TTC549 (cell line): ENCODE measurements at regions not wholly inside any gene's neighbourhood (a gene's known extent, or its start where the extent isn't known, plus 50 kb on each side); places are given as distances from the start of the nearest gene placed in this dataset.
"Not testable (repeated sequence)": the region's sequence is repeated elsewhere in the genome, so short reads cannot be mapped to it uniquely, and the experiment has no call there.

Experiments
- FAIRE-seq: peaks from 2 replicates; lab custom pipeline; 2012; peaks lifted over from hg19 to GRCh38; lab: Jason Lieb, UNC

GRCh38 chr3:110815008-110815583 lies 256.5 kb upstream of the NECTIN3 start:
- FAIRE-seq = no peak

GRCh38 chr3:110816008-110816407 lies 255.6 kb upstream of the NECTIN3 start:
- no peak for FAIRE-seq

GRCh38 chr3:110821586-110821985 lies 250.0 kb upstream of the NECTIN3 start:
- FAIRE-seq = no peak

DNA sequence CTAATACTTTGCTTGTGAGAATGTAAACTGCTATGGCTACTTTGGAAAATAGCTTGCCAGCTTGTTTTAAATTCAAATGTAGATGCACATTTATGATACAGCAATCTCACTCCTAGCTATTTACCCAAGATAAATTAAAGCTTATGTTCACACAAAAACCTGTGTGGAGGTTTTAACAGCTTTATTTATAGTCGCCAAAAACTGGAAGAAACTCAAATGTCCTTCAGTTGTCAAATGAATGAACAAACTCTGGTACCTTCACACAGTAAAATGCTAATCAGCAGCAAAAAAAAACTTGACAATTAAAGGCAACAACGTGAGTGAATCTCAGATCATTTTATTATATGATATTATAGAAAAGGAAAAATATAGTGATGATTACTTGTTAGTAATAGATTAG lies 248.6 kb upstream of the NECTIN3 start:
- no peak for FAIRE-seq

DNA sequence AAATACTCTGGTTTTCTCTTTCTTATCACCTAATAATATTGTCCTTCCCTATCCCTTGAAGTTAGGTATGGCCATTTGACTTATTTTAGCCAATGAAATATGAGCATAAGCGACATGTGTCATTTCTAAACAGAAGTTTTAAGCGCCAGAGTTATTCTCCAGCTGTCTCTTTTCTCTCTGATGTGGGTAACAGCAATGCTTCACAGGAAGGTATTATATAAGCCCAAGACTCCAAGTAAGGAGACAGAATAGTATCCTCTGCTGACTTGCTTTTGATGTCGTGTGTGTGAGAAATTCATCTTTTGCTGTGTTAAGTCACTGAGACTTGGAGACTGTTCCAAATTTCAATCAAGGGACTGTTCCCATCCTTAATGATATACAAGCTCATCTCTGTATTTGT lies 224.6 kb upstream of the NECTIN3 start:
- no peak for FAIRE-seq

GRCh38 chr3:110849064-110849463 lies 222.6 kb upstream of the NECTIN3 start:
- no peak for FAIRE-seq

- no peak for FAIRE-seq
Measured at GRCh38 chr3:110851736-110852135, 219.9 kb upstream of the NECTIN3 start.

- FAIRE-seq = no peak
Measured at GRCh38 chr3:110855207-110855606, 216.4 kb upstream of the NECTIN3 start.

GRCh38 chr3:110856916-110857315 lies 214.7 kb upstream of the NECTIN3 start:
- no peak for FAIRE-seq

DNA sequence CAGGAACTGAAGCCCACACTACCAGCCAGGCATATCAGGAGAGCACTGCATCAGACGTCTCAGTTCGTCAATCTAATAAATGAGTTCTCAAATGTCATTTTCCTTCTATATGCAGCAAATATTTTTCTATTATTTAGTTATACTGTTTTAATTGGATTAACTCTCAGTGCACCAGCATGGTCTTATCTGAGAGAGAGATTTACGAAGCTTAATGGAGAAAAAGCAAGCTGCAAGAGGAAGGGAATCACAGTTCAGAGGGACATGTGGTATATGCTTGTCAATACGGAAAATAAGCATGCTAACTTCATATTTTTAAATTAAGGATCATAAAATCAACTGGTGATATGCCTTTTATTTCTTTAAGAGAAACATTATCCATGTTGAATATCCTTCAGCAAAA lies 213.1 kb upstream of the NECTIN3 start:
- FAIRE-seq = no peak

DNA sequence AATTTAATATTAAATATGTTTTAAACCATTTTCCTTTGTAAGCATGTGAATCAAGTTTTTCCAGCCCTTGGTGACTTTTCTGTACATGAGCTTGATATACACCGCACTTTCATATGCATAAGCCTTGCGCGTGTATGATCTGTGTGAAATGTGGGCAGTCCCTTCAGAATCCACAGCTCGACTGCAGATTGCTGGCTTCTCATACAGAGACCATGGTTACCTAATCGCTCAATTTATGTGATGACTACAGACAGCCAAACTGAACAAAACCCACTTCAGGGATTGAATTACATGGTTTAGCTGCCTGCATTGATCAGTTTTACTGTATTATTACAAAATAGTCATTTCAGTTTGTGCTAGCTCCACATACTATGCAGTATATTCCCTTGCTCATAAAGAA lies 212.3 kb upstream of the NECTIN3 start:
- FAIRE-seq = no peak

GRCh38 chr3:110859993-110860392 lies 211.6 kb upstream of the NECTIN3 start:
- no peak for FAIRE-seq

DNA sequence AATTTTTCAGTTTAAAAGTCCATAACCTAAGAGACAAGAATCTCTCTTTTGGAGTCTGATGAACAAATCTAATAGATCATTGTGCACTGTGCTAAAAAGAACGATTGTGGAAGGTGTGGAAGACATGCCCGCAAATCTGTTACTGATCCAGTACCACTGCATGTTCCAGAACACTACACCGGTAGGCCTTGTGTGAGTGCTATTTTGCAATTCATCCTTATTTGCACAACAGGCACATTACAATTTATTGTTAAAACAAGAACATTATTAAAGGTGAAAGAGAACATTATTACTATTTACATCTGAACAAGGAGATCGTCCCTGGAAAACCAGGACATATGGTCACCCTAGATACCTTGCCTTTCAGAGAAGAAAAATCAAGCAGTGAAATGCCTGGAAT lies 205.7 kb upstream of the NECTIN3 start:
- FAIRE-seq = no peak

GRCh38 chr3:110868106-110868505 lies 203.5 kb upstream of the NECTIN3 start:
- no peak for FAIRE-seq

DNA sequence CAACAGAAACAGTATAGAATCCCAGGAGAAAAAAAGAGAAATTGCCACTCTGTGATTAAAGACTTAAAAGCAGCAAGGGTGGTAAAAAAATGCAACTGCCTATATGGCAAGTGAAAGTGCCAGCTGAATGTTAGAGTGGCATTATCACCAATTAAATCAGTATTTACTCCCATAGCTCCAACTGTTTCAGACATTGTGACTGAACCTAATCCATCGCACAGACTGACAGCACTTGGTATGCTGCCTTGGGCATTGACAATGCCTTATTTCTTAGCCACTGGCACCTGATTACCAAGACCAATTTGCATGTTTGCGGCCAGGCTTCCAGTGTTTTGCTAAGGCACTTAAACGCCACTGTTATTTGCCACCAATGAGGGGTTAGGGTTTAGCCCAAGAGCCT lies 201.9 kb upstream of the NECTIN3 start:
- FAIRE-seq = no peak

DNA sequence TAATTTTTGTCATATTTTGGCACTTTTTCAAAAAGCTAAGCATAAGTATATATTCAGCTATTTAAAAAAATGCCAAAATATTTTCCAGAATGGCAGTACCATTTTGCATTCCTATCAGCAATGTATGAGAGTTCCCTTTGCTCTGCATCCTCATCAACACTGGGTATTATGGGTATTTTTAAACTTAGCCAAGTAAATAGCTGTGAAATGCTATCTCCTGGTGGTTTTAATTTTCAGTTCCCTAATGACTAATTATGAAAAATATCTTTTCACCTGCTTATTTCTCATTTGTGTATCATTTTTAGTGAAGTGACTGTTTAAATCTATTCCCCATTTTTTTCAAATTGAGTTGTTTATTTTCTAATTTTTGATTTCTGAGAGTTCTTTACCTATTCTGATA lies 199.7 kb upstream of the NECTIN3 start:
- FAIRE-seq = no peak

- FAIRE-seq = no peak
Measured at GRCh38 chr3:110878692-110879091, 192.9 kb upstream of the NECTIN3 start.

DNA sequence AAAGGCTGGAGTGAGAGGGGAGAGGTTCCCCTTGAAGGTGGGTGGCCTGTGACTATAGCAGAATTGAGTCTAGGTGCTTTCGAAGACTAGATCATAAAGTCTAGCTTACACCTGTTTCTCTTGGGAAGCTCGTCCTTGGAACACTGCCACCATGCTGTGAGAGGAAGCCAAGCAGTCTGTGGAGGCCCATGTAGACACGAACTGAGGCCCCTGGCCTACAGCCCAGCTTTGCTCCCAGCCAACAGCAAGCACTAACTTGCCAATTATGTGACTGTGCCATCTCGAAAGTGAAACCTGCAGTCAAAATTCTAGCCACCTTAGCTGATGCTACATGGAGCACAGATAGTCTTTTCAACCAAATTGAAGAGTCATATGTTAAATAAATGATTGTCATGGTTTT lies 190.5 kb upstream of the NECTIN3 start:
- no peak for FAIRE-seq

- no peak for FAIRE-seq
Measured at GRCh38 chr3:110886222-110886893, 185.3 kb upstream of the NECTIN3 start.

GRCh38 chr3:110887176-110887575 lies 184.4 kb upstream of the NECTIN3 start:
- FAIRE-seq = no peak

- not testable (repeated sequence) for FAIRE-seq
Measured at GRCh38 chr3:110888625-110889375, 182.8 kb upstream of the NECTIN3 start.

- FAIRE-seq = not testable (repeated sequence)
Measured at GRCh38 chr3:110889376-110889699, 182.3 kb upstream of the NECTIN3 start.

DNA sequence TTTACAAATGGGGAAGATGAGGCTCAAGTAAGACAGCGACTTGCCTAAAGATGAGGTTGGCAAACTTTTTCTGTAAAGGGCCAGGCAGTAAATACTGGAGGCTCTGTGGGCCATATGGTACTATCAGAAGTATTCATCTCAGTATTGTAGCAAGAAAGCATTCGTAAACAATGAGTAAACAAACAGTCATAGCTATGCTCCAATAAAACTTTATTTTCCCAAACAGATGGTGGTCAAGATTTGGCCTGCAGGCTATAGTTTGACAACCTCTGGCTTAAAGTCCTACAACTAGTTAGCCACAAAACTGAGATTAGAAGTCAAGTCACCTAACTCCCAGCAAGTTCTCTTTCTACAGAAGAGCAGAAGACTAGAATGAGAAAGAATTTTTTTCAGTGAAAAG lies 177.0 kb upstream of the NECTIN3 start:
- FAIRE-seq = no peak

DNA sequence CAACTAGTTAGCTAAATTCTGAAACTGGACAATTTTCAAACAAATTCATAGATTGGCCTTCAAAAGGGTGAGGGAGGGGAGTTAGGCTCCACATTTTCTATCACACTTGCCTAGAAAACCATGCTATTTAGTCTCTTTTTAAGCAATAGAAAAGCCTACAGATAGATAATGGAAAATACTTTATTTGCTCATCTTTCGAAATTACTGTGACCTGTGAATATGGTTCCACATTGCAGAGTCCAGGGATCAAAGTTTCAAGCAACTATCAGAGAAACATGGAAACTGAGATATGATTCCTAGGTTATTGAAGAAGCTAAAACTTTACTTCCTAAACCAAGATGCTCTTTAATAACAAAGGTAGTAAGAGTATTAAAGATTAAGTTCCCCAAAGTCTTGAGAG lies 176.6 kb upstream of the NECTIN3 start:
- no peak for FAIRE-seq
